Prostate gland (tissue), 2 donors: ENCODE measurements at regions not wholly inside any gene's neighbourhood (a gene's known extent, or its start where the extent isn't known, plus 50 kb on each side); places are given as distances from the start of the nearest gene placed in this dataset.

Experiments
- CTCF ChIP-seq, 4 experiments: fragments of 200-600 bp in 2 of 4; fragments of 450-650 bp in 2 of 4; sonication (generic) in 2 of 4; IDR thresholded peaks; 1 replicate in 3 of 4; 2 replicates in 1 of 4; pipeline ENCODE4 v1.5.1; 2016 to 2019; ENCODE audit warnings: antibody characterized with exemption in 4 of 4, mild to moderate bottlenecking in 2 of 4, moderate library complexity in 2 of 4
- POLR2A ChIP-seq: fragments of 450-650 bp; IDR thresholded peaks from one replicate; pipeline ENCODE4 v1.6.1; 2016; ENCODE audit warnings: antibody characterized with exemption, mild to moderate bottlenecking
- POLR2AphosphoS5 ChIP-seq: sonication (generic); formaldehyde crosslinking; IDR thresholded peaks from one replicate; pipeline ENCODE4 v1.6.1; 2017; ENCODE audit warnings: antibody characterized with exemption

- TF ChIP-seq CTCF (IDR thresholded peaks at IDR 0.05) (no peak), POLR2A (no peak), POLR2AphosphoS5 (no peak)
These were observed 1348.0 kb upstream of the SLC10A2 start for GRCh38 chr13:104414181-104414580.
